Left lung (tissue), 4 donors: ENCODE measurements at regions not wholly inside any gene's neighbourhood (a gene's known extent, or its start where the extent isn't known, plus 50 kb on each side); places are given as distances from the start of the nearest gene placed in this dataset.
"Not testable (repeated sequence)": the region's sequence is repeated elsewhere in the genome, so short reads cannot be mapped to it uniquely, and the experiment has no call there.

Source experiments
- ATAC-seq: fragments of 200-7000 bp; cut with Tn5 transposase; one replicate; pipeline ENCODE4 v1.9.1; 2020; ENCODE audit warnings: moderate library complexity
- DNase-seq, 4 donors: peaks; one replicate each; pipeline ENCODE4 v3.0.0-alpha.2; 2013 to 2020
- H3K27ac ChIP-seq, 2 donors: fragments of 200-600 bp; sonication (generic) in 1 of 2; one replicate each; pipeline versions ENCODE4 v1.5.0 to v1.8.0; 2020 to 2021
- H3K27me3 ChIP-seq, 2 donors: fragments of 200-600 bp; sonication (generic) in 1 of 2; one replicate each; pipeline versions ENCODE4 v1.5.0 to v1.8.0; 2020 to 2021
- H3K36me3 ChIP-seq, 2 donors: fragments of 200-600 bp; sonication (generic) in 1 of 2; one replicate each; pipeline versions ENCODE4 v1.5.0 to v1.8.0; 2020 to 2021
- H3K4me1 ChIP-seq, 2 donors: fragments of 200-600 bp; one replicate each; pipeline ENCODE4 v1.8.0; 2021
- H3K4me3 ChIP-seq, 2 donors: fragments of 200-600 bp; sonication (generic) in 1 of 2; one replicate each; pipeline versions ENCODE4 v1.5.0 to v1.8.0; 2020 to 2021; ENCODE audit warnings: mild to moderate bottlenecking in 1 of 2
- H3K9me3 ChIP-seq, 2 donors: fragments of 200-600 bp; sonication (generic) in 1 of 2; one replicate each; pipeline versions ENCODE4 v1.5.0 to v1.8.0; 2020 to 2021
- intact Hi-C, 2 donors: fragments of 100-400 bp; cut with DNase I; formaldehyde crosslinking; loops; one replicate each; pipeline versions ENCODE4 v1.11.2 to v1.14.2; 2022
- TF ChIP-seq, protein P1 (sequence below), 2 donors: fragments of 200-600 bp; sonication (generic) in 1 of 2; IDR thresholded peaks; one replicate each; pipeline versions ENCODE4 v1.5.0 to v1.8.0; 2021; ENCODE audit warnings: antibody characterized with exemption in 2 of 2
- donor health status: DM: no; HTN: yes; CAD: no.
- donor health status: DM: no; HTN: no; CAD: no.

DNA sequence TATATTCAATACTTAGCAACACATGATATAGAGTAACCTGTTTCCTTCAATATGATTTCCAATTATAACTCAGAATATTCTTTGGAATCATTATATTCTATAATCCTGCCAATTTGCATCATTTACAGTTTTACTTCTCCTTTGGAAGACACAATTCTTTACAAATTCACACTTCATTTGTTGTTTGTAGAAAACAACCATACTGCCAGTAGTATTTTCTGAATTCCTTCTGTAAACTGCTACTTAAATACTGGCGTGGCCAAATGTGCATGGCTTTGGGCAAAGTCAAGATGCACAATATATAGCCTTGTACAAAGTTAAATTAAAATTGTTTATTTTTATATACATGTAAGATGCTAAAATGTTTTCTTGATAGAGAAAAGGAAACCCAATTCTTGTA is 687.1 kb upstream of the NEGR1 start:
- Histone ChIP-seq H3K27ac (no peak overlapping the region), H3K9me3 (no peaks in the 10 kb centered on the region), H3K4me3 (no peak overlapping the region), H3K27me3 (no peaks in the 10 kb centered on the region), H3K4me1 (no peaks in the 10 kb centered on the region), H3K36me3 (no peaks in the 10 kb centered on the region)
- no peak for DNase-seq
- no peak for ATAC-seq
- intact Hi-C loops: no loop called here
- TF ChIP-seq, protein P1, sequence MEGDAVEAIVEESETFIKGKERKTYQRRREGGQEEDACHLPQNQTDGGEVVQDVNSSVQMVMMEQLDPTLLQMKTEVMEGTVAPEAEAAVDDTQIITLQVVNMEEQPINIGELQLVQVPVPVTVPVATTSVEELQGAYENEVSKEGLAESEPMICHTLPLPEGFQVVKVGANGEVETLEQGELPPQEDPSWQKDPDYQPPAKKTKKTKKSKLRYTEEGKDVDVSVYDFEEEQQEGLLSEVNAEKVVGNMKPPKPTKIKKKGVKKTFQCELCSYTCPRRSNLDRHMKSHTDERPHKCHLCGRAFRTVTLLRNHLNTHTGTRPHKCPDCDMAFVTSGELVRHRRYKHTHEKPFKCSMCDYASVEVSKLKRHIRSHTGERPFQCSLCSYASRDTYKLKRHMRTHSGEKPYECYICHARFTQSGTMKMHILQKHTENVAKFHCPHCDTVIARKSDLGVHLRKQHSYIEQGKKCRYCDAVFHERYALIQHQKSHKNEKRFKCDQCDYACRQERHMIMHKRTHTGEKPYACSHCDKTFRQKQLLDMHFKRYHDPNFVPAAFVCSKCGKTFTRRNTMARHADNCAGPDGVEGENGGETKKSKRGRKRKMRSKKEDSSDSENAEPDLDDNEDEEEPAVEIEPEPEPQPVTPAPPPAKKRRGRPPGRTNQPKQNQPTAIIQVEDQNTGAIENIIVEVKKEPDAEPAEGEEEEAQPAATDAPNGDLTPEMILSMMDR (IDR thresholded peaks at IDR 0.05): no peak

DNA sequence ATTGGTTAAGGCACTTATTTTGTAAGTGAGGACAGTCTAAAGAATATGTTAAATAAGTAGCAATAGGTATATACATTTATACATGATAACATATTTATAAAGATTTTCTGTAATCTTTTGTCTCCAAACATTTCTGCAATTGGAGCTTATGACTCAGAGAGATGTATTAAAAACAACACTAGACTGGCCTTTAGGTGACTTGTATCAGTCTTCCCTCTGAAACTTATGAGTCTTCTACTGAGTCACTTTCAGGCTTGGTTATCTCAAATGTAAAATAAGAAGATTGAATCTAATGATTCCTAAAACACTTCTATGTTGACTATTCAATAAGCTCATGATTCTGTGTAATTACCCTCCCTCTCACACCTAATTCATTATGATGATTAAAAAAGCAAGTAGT is 672.6 kb upstream of the NEGR1 start:
- DNase-seq (no peak), ATAC-seq (no peak)
- no peak overlapping the region for H3K4me3 ChIP-seq
- TF ChIP-seq, protein P1 (IDR thresholded peaks at IDR 0.05): no peak
- H3K9me3 ChIP-seq: peaks cover 0 to 5% of the 10 kb centered on the region in 2 donors
- intact Hi-C loops: no loop called here
- no peaks in the 10 kb centered on the region for H3K27me3 ChIP-seq
- no peak overlapping the region for H3K27ac ChIP-seq
- H3K4me1 ChIP-seq: no peaks in the 10 kb centered on the region
- H3K36me3 ChIP-seq: no peaks in the 10 kb centered on the region

DNA sequence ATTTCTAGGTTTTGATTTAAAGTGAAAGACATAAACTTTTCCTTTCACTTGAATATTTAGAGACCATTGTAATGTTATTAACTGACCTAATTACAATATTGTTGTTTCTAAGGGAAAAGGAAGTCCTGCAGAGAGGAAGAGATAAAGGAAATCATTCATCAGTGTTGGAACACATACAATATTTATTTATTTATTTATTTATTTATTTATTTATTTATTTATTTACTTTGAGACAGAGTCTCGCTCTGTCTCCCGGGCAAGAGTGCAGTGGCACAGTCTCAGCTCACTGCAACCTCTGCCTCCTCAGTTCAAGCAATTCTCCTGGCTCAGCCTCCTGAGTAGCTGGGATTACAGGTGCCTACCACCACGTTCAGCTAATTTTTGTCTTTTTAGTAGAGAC is 668.6 kb upstream of the NEGR1 start:
- H3K27me3 ChIP-seq, DNase-seq, H3K4me1 ChIP-seq, intact Hi-C loops, H3K36me3 ChIP-seq, ATAC-seq, H3K27ac ChIP-seq, H3K4me3 ChIP-seq, H3K9me3 ChIP-seq: not testable (repeated sequence)

DNA sequence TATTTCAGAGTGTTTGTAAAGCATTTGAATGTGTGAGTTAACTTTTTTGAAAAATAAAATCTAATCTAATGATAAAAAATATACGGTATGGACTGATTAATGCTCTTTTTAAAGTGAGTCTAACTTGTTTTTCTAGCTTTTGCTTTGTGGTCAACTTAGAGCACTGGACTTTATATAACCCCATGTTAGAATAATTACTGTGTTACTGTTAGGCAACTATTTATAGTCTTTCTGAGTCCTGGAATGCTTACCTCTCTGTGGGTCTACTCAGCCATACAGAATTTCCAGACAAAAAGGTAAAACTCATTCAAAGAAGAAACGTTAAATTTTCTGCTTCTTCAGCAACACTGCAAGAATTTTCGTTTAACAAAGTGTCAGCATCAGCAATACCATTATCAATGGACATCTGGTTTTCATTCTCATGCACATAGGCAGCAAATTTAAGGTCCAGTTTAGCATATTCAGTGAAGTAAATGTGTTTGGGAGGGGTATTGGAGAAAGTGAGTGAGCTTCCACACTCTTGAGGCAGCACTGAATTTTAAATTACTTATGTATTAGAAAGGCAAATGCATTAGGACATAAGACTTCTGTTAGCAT is 664.7 kb upstream of the NEGR1 start:
- Histone ChIP-seq H3K27ac (no peak overlapping the region), H3K27me3 (no peaks in the 10 kb centered on the region), H3K36me3 (no peaks in the 10 kb centered on the region), H3K4me3 (no peak overlapping the region), H3K4me1 (no peaks in the 10 kb centered on the region), H3K9me3 (peaks cover 0 to 3% of the 10 kb centered on the region in 2 donors)
- intact Hi-C loops: no loop called here
- ATAC-seq (no peak), DNase-seq (no peak)
- TF ChIP-seq, protein P1 (IDR thresholded peaks at IDR 0.05): no peak

DNA sequence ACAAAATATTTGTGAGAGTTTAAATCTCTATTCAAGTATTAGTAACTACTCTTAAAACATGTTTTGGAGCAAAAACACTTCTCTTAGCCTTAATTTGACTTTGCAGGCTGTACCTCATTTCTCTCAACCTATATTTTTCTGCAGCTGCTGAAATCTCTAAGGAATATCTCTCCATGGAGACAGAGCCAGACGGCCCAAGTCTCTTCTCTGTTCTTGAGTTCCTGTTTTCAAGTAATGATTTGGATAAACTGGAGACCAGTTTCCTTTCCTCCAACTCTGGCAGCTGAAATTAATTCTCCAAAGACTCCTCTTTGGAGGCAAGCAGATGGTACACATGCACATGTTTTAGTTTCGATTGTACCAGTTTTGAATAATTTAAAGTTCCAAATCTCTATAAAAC is 659.7 kb upstream of the NEGR1 start:
- Histone ChIP-seq H3K36me3 (no peaks in the 10 kb centered on the region), H3K9me3 (no peaks in the 10 kb centered on the region), H3K4me3 (no peak overlapping the region), H3K27me3 (no peaks in the 10 kb centered on the region), H3K4me1 (no peaks in the 10 kb centered on the region), H3K27ac (no peak overlapping the region)
- ATAC-seq (no peak), DNase-seq (no peak)
- TF ChIP-seq, protein P1 (IDR thresholded peaks at IDR 0.05): no peak
- intact Hi-C loops: no loop called here

DNA sequence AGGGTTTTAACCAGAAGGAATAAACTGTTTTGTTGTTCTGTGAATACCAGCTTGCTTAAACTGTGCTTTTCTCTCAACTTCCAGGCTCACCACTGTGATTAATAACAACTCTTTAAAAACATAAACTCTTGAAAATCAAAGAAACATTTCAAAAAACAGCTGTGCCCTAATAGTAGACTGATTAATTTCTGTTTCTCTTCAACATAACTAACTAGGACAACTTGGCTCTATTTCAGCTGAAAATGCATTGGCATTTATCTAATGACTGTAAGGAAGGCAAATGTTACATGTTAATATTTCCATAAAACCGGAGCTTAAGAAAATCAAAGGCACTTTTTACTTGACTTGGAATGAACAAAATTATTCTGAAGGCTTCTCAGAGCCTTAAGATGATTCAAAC is 656.1 kb upstream of the NEGR1 start:
- DNase-seq (no peak), ATAC-seq (no peak)
- Histone ChIP-seq H3K4me3 (no peak overlapping the region), H3K4me1 (no peaks in the 10 kb centered on the region), H3K27me3 (no peaks in the 10 kb centered on the region), H3K9me3 (no peaks in the 10 kb centered on the region), H3K27ac (no peak overlapping the region), H3K36me3 (no peaks in the 10 kb centered on the region)
- intact Hi-C loops: no loop called here
- TF ChIP-seq, protein P1 (IDR thresholded peaks at IDR 0.05): no peak
